Tibial nerve (tissue), 4 donors: ENCODE measurements at regions not wholly inside any gene's neighbourhood (a gene's known extent, or its start where the extent isn't known, plus 50 kb on each side); places are given as distances from the start of the nearest gene placed in this dataset.

Source experiments
- DNase-seq, 2 donors: peaks; one replicate each; pipeline ENCODE4 v3.0.0-alpha.2; 2019; ENCODE audit warnings: low spot score in 2 of 2
- H3K27ac ChIP-seq, 4 donors: fragments of 200-600 bp; sonication (generic) in 3 of 4; one replicate each; pipeline ENCODE4 v1.5.1; 2017 to 2019; ENCODE audit warnings: mild to moderate bottlenecking in 1 of 4
- H3K27me3 ChIP-seq, 2 donors: fragments of 200-600 bp; sonication (generic) in 1 of 2; one replicate each; pipeline versions ENCODE4 v1.5.1 to v1.6.0; 2017 to 2019
- H3K36me3 ChIP-seq, 3 donors: fragments of 200-600 bp; sonication (generic); one replicate each; pipeline ENCODE4 v1.5.1; 2018 to 2019
- H3K4me1 ChIP-seq, 4 donors: fragments of 200-600 bp; sonication (generic) in 3 of 4; one replicate each; pipeline ENCODE4 v1.5.1; 2017 to 2019
- H3K4me3 ChIP-seq, 4 donors: fragments of 200-600 bp; sonication (generic) in 3 of 4; one replicate each; pipeline ENCODE4 v1.5.1; 2017 to 2019; ENCODE audit warnings: mild to moderate bottlenecking in 1 of 4, moderate library complexity in 1 of 4
- H3K9me3 ChIP-seq, 4 donors: fragments of 200-600 bp; sonication (generic) in 3 of 4; one replicate each; pipeline ENCODE4 v1.5.1; 2017 to 2019
- CTCF ChIP-seq, 5 experiments: fragments of 200-600 bp in 3 of 5; fragments of 450-650 bp in 2 of 5; sonication (generic) in 3 of 5; IDR thresholded peaks; one replicate each; pipeline ENCODE4 v1.5.1; 2016 to 2019; ENCODE audit warnings: antibody characterized with exemption in 5 of 5, mild to moderate bottlenecking in 3 of 5, moderate library complexity in 2 of 5
- EP300 ChIP-seq, 2 donors: sonication (generic); formaldehyde crosslinking; IDR thresholded peaks; one replicate each; pipeline ENCODE4 v1.6.1; 2017; ENCODE audit warnings: antibody characterized with exemption in 2 of 2, mild to moderate bottlenecking in 1 of 2
- POLR2A ChIP-seq, 2 donors: fragments of 450-650 bp; IDR thresholded peaks; one replicate each; pipeline ENCODE4 v1.6.1; 2017; ENCODE audit warnings: antibody characterized with exemption in 2 of 2, mild to moderate bottlenecking in 2 of 2, moderate library complexity in 2 of 2
- WGBS, 2 donors: methylation state at CpG; one replicate each; pipeline ENCODE4 v1.1.5; 2018; 5-methylcytosine and 5-hydroxymethylcytosine counted together

- no peak for DNase-seq
- Histone ChIP-seq H3K9me3 (no peaks in the 10 kb centered on the region), H3K4me1 (peaks cover 0 to 8% (median 0%) of the 10 kb centered on the region in 4 donors), H3K27me3 (no peaks in the 10 kb centered on the region), H3K36me3 (no peaks in the 10 kb centered on the region), H3K27ac (no peak overlapping the region), H3K4me3 (no peak overlapping the region)
- no peak for TF ChIP-seq CTCF (IDR thresholded peaks at IDR 0.05)
- no peak for TF ChIP-seq EP300 (IDR thresholded peaks at IDR 0.05)
- TF ChIP-seq POLR2A (IDR thresholded peaks at IDR 0.05) = no peak
- 83 to 91% methylated on average over 5 of the region's 5 CpGs for WGBS, 2 donors
These were observed 179.2 kb downstream of the BACH1 start for GRCh38 chr21:29477941-29478340.

- H3K4me3 ChIP-seq = no peak overlapping the region
- no peaks in the 10 kb centered on the region for H3K27me3 ChIP-seq
- H3K27ac ChIP-seq = no peak overlapping the region
- WGBS, 2 donors = 82 to 90% methylated on average over 5 of the region's 5 CpGs
- DNase-seq = no peak
- no peaks in the 10 kb centered on the region for H3K9me3 ChIP-seq
- no peaks in the 10 kb centered on the region for H3K36me3 ChIP-seq
- TF ChIP-seq EP300 (IDR thresholded peaks at IDR 0.05) = no peak
- no peak for TF ChIP-seq CTCF (IDR thresholded peaks at IDR 0.05)
- no peak for TF ChIP-seq POLR2A (IDR thresholded peaks at IDR 0.05)
- H3K4me1 ChIP-seq = peaks cover 0 to 8% (median 0%) of the 10 kb centered on the region in 4 donors
These were observed 182.4 kb downstream of the BACH1 start for GRCh38 chr21:29481081-29481480.

GRCh38 chr21:29481641-29482040 lies 182.9 kb downstream of the BACH1 start:
- Histone ChIP-seq H3K9me3 (no peaks in the 10 kb centered on the region), H3K27me3 (no peaks in the 10 kb centered on the region), H3K4me1 (peaks cover 0 to 4% (median 0%) of the 10 kb centered on the region in 4 donors), H3K27ac (no peak overlapping the region), H3K36me3 (no peaks in the 10 kb centered on the region), H3K4me3 (no peak overlapping the region)
- TF ChIP-seq CTCF (IDR thresholded peaks at IDR 0.05) (no peak), POLR2A (IDR thresholded peaks at IDR 0.05) (no peak), EP300 (IDR thresholded peaks at IDR 0.05) (no peak)
- no peak for DNase-seq
- WGBS, 2 donors = 78 to 85% methylated on average over 2 of the region's 2 CpGs

- Histone ChIP-seq H3K27me3 (no peaks in the 10 kb centered on the region), H3K27ac (no peak overlapping the region), H3K4me3 (no peak overlapping the region), H3K4me1 (no peaks in the 10 kb centered on the region), H3K9me3 (no peaks in the 10 kb centered on the region), H3K36me3 (no peaks in the 10 kb centered on the region)
- TF ChIP-seq EP300 (IDR thresholded peaks at IDR 0.05) = no peak
- no peak for TF ChIP-seq CTCF (IDR thresholded peaks at IDR 0.05)
- TF ChIP-seq POLR2A (IDR thresholded peaks at IDR 0.05) = no peak
- DNase-seq = no peak
These were observed 187.6 kb downstream of the BACH1 start for GRCh38 chr21:29486306-29486807.
